GM12891 (cell line): ENCODE measurements at regions not wholly inside any gene's neighbourhood (a gene's known extent, or its start where the extent isn't known, plus 50 kb on each side); places are given as distances from the start of the nearest gene placed in this dataset.

ENCODE experiments used
- POLR2A ChIP-seq: IDR thresholded peaks from 2 replicates; pipeline ENCODE4 v1.6.1; 2011; ENCODE audit warnings: low read depth, low read length, control low read depth
- POLR2AphosphoS5 ChIP-seq: IDR thresholded peaks from 2 replicates; pipeline ENCODE4 v1.6.1; 2011; ENCODE audit warnings: low read depth, low read length, control low read depth
- SPI1 ChIP-seq: IDR thresholded peaks from 2 replicates; pipeline ENCODE4 v1.6.1; 2011; ENCODE audit warnings: low read depth, low read length, control low read depth
- TAF1 ChIP-seq: IDR thresholded peaks from 2 replicates; pipeline ENCODE4 v1.6.1; 2011; ENCODE audit warnings: low read depth, low read length, control low read depth

- TF ChIP-seq POLR2A, result no peak
- no peak for TF ChIP-seq SPI1
- TF ChIP-seq POLR2AphosphoS5, result no peak
- no peak for TF ChIP-seq TAF1
Observed at GRCh38 chr13:74669149-74669548, 534.9 kb upstream of the KLF12 start.
